HG02884 (cell line): ENCODE measurements at regions not wholly inside any gene's neighbourhood (a gene's known extent, or its start where the extent isn't known, plus 50 kb on each side); places are given as distances from the start of the nearest gene placed in this dataset.

ENCODE experiments used
- ATAC-seq: cut with Tn5 transposase; IDR thresholded peaks from one replicate; pipeline ENCODE4 v1.9.1; 2021; ENCODE audit warnings: mild to moderate bottlenecking, moderate library complexity; ENCODE audit not compliant: unreplicated experiment

- no peak for ATAC-seq
These were observed 70.4 kb upstream of the TBCA start for GRCh38 chr5:77846422-77847128.

DNA sequence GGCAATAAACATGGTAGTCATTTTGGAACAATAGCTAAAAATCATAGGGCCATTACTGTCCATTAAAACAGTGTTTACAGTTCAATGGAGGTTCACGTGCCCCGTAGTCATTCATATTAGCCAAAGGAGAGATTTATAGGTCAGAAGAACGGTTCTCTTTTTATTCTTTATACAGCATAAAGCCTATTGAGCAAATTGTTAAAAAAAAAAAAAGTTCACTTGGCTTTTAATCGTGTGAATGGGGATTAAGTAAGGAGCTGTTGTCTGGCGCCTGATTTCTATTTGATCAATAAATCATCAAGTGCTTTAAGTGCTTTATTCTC is 69.1 kb upstream of the TBCA start:
- ATAC-seq: no peak

DNA sequence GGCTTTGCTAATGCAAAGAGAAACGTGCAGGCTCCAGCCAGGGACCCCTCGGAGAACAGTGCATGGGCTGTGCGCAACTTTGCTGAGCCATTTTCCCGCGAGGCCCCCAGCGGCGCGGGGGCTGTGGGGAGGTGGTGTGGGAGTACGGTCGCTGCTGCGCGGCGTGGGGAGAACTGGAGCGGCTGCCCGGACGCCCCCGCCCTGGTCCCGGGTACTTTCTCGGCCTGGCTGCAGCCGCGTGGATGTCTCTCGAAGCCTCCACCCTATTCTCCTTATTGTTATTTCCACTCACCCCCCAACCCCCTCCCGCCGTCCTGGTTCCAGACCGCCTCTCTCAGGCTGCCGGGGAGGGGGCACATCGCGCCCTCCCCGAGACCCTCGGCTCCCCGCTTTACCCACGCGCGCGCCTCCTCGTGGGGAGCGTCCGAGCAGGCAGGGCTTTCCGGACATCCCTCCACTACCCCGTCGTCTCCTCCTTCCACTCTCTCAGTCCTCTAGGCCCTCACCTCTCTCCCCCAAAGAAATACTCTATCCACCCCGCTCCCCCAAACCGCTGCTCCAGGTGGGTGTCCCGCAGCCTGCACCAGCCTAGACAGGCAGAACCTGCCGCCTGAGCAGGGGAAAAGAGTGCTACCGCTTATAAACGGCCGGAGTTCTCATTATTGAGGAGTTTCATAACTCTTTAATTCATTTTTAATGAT is 68.6 kb upstream of the TBCA start:
- no peak for ATAC-seq

DNA sequence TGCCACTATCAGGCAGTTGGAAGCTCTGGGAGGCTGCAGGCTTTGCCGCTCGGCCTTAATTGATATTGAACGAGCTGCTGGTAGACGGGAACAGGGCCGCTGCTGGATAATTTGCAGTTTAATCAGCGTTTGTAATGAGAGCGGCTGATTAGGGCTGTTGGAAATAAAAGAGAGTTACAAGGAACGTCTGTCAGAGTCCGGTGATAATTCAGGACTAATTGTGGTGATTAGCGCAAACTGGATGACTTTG is 68.2 kb upstream of the TBCA start:
- no peak for ATAC-seq

DNA sequence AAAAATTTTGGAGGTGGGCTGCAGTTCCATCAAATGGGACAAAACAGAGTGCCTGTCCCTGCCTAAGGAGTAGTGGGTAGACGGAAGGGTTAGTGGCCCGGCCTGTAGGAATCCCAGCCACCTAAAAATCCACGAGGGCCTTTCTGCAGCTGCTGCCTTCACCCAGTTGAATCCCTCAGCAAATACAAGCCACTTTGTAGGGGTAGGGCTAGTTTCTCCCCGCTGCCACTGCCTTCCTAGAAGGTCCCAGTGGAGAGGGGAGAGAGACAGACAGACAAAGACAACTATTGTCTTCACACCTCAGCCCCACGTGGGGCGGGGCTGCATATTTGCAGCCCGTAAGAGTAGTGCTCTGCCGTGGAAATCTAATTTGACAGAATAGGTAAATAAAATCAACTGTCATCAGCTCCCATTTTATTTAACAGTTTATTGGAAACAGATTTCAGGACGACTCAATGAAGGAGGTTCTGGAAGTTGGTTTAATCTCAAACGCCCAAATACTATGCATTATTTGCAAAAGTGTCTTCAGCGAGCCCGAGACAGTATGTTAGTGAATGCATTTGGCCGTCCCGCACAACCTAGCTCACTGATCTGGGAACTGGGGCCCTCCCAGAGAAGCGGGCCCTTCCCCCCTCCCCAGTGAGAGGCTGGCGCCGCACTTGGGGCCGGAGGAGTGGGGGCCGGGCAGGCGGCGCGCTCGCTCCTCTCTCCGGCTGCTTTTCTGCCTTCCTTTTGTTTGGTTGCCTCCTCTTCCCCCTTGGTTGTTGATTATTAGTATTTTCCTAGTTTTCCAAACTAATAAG is 67.6 kb upstream of the TBCA start:
- no peak for ATAC-seq

GRCh38 chr5:77842243-77842642 is 66.1 kb upstream of the TBCA start:
- no peak for ATAC-seq

DNA sequence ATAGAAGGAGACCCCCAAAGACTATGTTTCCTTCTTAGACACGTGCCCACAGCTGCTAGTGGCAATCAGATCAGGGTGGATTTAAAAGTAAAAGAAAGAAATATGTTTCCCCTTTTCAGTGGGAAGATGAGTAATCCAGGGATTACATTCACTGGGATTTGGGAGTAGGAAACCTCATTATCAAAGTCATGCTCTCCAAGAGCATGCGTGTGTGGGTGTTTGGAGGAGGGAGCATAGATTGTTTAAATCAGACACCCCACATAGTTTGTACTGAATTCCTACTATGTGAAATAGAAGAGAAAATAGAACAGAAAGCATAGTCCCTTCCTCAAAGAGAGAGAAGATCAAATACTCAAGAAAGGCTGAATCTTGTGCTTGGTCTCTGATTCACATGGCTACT is 65.5 kb upstream of the TBCA start:
- no peak for ATAC-seq

DNA sequence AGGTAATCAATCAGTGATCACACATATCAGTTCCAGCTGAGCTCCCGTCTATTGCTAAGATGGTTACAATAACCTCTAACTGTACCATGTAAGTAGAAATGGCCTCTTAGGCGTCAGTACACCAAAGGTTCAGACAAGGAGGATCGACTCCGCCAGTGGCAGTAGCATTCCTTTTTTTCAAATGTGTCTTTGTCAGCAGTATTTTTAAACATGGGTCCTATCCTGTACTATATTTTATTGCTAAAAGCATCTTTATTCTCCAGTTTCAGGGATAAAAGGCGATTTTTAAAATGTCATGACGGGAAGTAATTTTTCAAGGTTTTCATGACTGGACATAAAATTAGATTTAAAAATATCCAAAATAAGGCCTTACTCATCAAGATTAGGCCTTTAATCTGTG is 64.8 kb upstream of the TBCA start:
- ATAC-seq: no peak

GRCh38 chr5:77839691-77840090 is 63.6 kb upstream of the TBCA start:
- ATAC-seq: no peak

DNA sequence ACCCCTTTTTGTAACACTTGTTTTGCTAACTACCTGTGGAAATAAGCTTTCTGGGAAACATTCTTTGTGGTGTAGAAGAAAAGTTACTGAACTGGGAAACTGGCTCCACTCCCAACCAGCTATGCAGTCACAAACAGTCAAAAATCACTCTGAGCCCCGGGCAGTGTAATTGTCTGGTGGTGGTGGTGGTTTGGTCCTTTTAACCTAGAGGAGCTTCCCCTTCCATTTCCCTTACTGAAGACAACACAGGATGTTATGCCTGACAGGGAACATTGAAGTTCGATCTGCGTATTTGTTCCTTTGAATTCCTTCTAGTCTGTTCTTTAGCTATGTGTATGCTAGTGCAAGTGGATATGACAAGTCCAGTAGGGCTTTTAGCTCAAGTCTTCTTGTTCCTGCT is 56.8 kb upstream of the TBCA start:
- ATAC-seq: no peak

DNA sequence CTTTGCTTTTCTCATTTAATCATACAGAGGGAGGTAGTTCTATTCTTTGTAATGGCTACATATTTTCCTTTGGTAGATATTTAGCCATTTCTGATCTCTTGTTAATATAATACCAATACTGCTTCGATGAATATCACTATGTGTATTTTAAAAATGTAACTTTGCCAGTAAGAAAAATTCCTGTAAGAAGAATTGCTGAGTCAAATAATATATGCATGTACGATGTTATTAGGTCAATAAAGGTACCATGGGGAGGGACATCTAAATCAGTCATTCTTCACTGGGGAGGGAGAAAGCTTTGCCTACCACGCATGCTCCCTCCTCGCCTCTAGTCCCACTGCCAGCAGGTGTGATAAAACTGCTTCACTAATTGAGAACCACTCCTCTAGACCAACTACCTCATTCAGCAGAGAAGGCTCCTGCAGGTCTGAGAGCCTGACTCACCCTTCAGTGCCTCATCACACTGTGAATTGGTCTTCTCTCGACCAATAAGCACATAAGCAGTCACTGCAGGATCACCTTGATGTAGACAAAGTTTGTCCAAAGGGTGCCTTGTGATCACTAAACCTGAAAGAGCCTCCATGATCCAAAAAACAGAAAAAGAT is 56.1 kb upstream of the TBCA start:
- ATAC-seq: no peak

DNA sequence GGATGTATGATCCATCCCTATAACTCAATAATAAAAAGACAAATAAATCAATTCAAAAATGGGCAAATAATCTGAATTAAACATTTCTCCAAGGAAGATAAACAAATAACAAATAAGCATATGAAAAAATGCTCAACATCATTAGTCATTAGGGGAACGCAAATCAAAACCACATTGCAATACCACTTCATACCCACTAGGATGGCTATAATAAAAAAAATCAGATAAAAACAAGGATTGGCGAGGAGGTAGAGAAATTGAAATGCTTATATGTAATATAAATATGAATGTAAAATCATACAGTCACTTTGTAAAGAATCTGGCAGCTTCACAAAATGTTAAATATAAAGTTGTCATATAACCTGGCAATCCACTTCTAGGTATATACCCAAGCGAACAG is 52.3 kb upstream of the TBCA start:
- no peak for ATAC-seq
